ENCODE measurements at regions not wholly inside any gene's neighbourhood (a gene's known extent, or its start where the extent isn't known, plus 50 kb on each side); places are given as distances from the start of the nearest gene placed in this dataset.

GRCh38 chr1:147837129-147837963, 65.2 kb upstream of the GJA8 start:
- no peak overlapping the region for H3K4me3 ChIP-seq (ENCODE audit: low read length)
- no peak for TF ChIP-seq CTCF (conservative IDR thresholded peaks at IDR 0.05; ENCODE audit: low read length)

GRCh38 chr1:147837964-147838292, 64.7 kb upstream of the GJA8 start:
- TF ChIP-seq CTCF (conservative IDR thresholded peaks at IDR 0.05; ENCODE audit: low read length), result no peak
- DNase-seq (ENCODE audit: low read depth), result no peak
- H3K4me3 ChIP-seq (ENCODE audit: low read length), result no peak overlapping the region

More at GRCh38 chr1:147837129-147837963, 65.2 kb upstream of the GJA8 start:
- DNase-seq (ENCODE audit: low read depth), result no peak

GRCh38 chr1:147840909-147841308, 61.7 kb upstream of the GJA8 start:
- H3K4me3 ChIP-seq (ENCODE audit: low read length), result no peak overlapping the region
- DNase-seq (ENCODE audit: low read depth), result peak; percentile 23
- TF ChIP-seq CTCF (conservative IDR thresholded peaks at IDR 0.05; ENCODE audit: low read length), result peak; percentile 42

- no peak overlapping the region for H3K4me3 ChIP-seq (ENCODE audit: low read length)
- no peak for DNase-seq (ENCODE audit: low read depth)
- TF ChIP-seq CTCF (conservative IDR thresholded peaks at IDR 0.05; ENCODE audit: low read length), result no peak
Measured at GRCh38 chr1:147842578-147842977, 60.0 kb upstream of the GJA8 start.

- no peak overlapping the region for H3K4me3 ChIP-seq (ENCODE audit: low read length)
- no peak for DNase-seq (ENCODE audit: low read depth)
- TF ChIP-seq CTCF (conservative IDR thresholded peaks at IDR 0.05; ENCODE audit: low read length), result no peak
Measured at GRCh38 chr1:147843486-147843885, 59.1 kb upstream of the GJA8 start.

- no peak for DNase-seq (ENCODE audit: low read depth)
- TF ChIP-seq CTCF (conservative IDR thresholded peaks at IDR 0.05; ENCODE audit: low read length), result no peak
- no peak overlapping the region for H3K4me3 ChIP-seq (ENCODE audit: low read length)
Measured at GRCh38 chr1:147847831-147848230, 54.8 kb upstream of the GJA8 start.

All from AG10803 (cell line).